Liver (tissue), 8 donors: ENCODE measurements at regions not wholly inside any gene's neighbourhood (a gene's known extent, or its start where the extent isn't known, plus 50 kb on each side); places are given as distances from the start of the nearest gene placed in this dataset.

ENCODE experiments used
- DNase-seq: peaks from one replicate; pipeline ENCODE4 v3.0.0-alpha.2; 2017; ENCODE audit warnings: low spot score
- H3K27ac ChIP-seq, 2 donors: one replicate each; pipeline ENCODE4 v1.7.0; 2013; ENCODE audit warnings: inconsistent platforms in 2 of 2, low read length in 2 of 2, control low read depth in 1 of 2, low read depth in 1 of 2, mild to moderate bottlenecking in 1 of 2
- H3K27me3 ChIP-seq, 4 donors: one replicate each; pipeline versions ENCODE4 v1.6.1 to v1.7.0; 2013; ENCODE audit warnings: low read length in 3 of 4, inconsistent platforms in 1 of 4, mild to moderate bottlenecking in 1 of 4, moderate library complexity in 1 of 4; ENCODE audit not compliant: control insufficient read depth in 4 of 4, insufficient read depth in 4 of 4
- H3K36me3 ChIP-seq, 4 donors: one replicate each; pipeline versions ENCODE4 v1.6.1 to v1.7.0; 2013; ENCODE audit warnings: low read length in 3 of 4, mild to moderate bottlenecking in 3 of 4, low read depth in 1 of 4, moderate library complexity in 1 of 4; ENCODE audit not compliant: control insufficient read depth in 4 of 4, insufficient read depth in 3 of 4
- H3K4me1 ChIP-seq, 4 donors: one replicate each; pipeline versions ENCODE4 v1.6.1 to v1.7.0; 2013; ENCODE audit warnings: low read length in 3 of 4, mild to moderate bottlenecking in 3 of 4, moderate library complexity in 1 of 4; ENCODE audit not compliant: control insufficient read depth in 4 of 4, insufficient read depth in 4 of 4
- H3K4me3 ChIP-seq, 3 donors: one replicate each; pipeline versions ENCODE4 v1.6.1 to v1.7.0; 2013; ENCODE audit warnings: low read length in 3 of 3, control low read depth in 1 of 3, low read depth in 1 of 3, mild to moderate bottlenecking in 1 of 3
- H3K9ac ChIP-seq, 2 donors: one replicate each; pipeline ENCODE4 v1.7.0; 2013; ENCODE audit warnings: low read length in 2 of 2, mild to moderate bottlenecking in 2 of 2, moderate library complexity in 2 of 2, control low read depth in 1 of 2, low read depth in 1 of 2
- H3K9me3 ChIP-seq, 4 donors: one replicate each; pipeline versions ENCODE4 v1.6.1 to v1.7.0; 2013; ENCODE audit warnings: low read length in 3 of 4; ENCODE audit not compliant: control insufficient read depth in 4 of 4
- EGR1 ChIP-seq, 2 donors: IDR thresholded peaks; 2 replicates each; pipeline ENCODE4 v1.6.1; 2016 to 2018; ENCODE audit warnings: antibody characterized with exemption in 2 of 2, low read depth in 2 of 2
- FOXA2 ChIP-seq: IDR thresholded peaks from 2 replicates; pipeline ENCODE4 v1.6.1; 2016; ENCODE audit warnings: antibody characterized with exemption
- HNF4A ChIP-seq, 2 donors: conservative IDR thresholded peaks; 2 replicates each; pipeline ENCODE4 v1.6.1; 2016; ENCODE audit warnings: antibody characterized with exemption in 2 of 2, mild to moderate bottlenecking in 2 of 2
- HNF4G ChIP-seq: IDR thresholded peaks from 2 replicates; pipeline ENCODE4 v1.6.1; 2016; ENCODE audit warnings: antibody characterized with exemption
- JUND ChIP-seq, 2 donors: IDR thresholded peaks; 2 replicates each; pipeline ENCODE4 v1.6.1; 2016; ENCODE audit warnings: antibody characterized with exemption in 2 of 2
- NR2F2 ChIP-seq: IDR thresholded peaks from 2 replicates; pipeline ENCODE4 v1.6.1; 2016; ENCODE audit warnings: antibody characterized with exemption
- RAD21 ChIP-seq, 2 donors: IDR thresholded peaks; 2 replicates each; pipeline ENCODE4 v1.6.1; 2016; ENCODE audit warnings: antibody characterized with exemption in 2 of 2, mild to moderate bottlenecking in 2 of 2
- RXRA ChIP-seq, 2 donors: IDR thresholded peaks; 2 replicates each; pipeline ENCODE4 v1.6.1; 2017 to 2018; ENCODE audit warnings: antibody characterized with exemption in 2 of 2, mild to moderate bottlenecking in 1 of 2
- SP1 ChIP-seq: IDR thresholded peaks from 2 replicates; pipeline ENCODE4 v1.6.1; 2018; ENCODE audit warnings: antibody characterized with exemption, mild to moderate bottlenecking
- TAF1 ChIP-seq: conservative IDR thresholded peaks from 2 replicates; pipeline ENCODE4 v1.6.1; 2016; ENCODE audit warnings: antibody characterized with exemption, mild to moderate bottlenecking
- YY1 ChIP-seq: IDR thresholded peaks from 2 replicates; pipeline ENCODE4 v1.6.1; 2016; ENCODE audit warnings: antibody characterized with exemption, mild to moderate bottlenecking
- WGBS: extraction: QIAGEN DNeasy Blood & Tissue Kit; methylation state at CpG from one replicate; pipeline ENCODE4 v1.1.7; 2013; 5-methylcytosine and 5-hydroxymethylcytosine counted together
- TF ChIP-seq, protein P1 (sequence below): fragments of 150-350 bp; IDR thresholded peaks from 2 replicates; pipeline ENCODE4 v1.5.1; 2017; ENCODE audit warnings: improper control_type of control experiment, low read depth, low read length; ENCODE audit not compliant: missing input control
- TF ChIP-seq, protein P2 (sequence below): IDR thresholded peaks from 2 replicates; pipeline ENCODE4 v1.6.1; 2016; ENCODE audit warnings: antibody characterized with exemption
- TF ChIP-seq, protein P3 (sequence below): IDR thresholded peaks from 2 replicates; pipeline ENCODE4 v1.6.1; 2016; ENCODE audit warnings: antibody characterized with exemption
- TF ChIP-seq, protein P4 (sequence below): IDR thresholded peaks from 2 replicates; pipeline ENCODE4 v1.6.1; 2016; ENCODE audit warnings: antibody characterized with exemption, mild to moderate bottlenecking
- donor health status: healthy.
- donor health status: healthy.
- donor health status: healthy.
- donor health status: healthy.
- donor health status: healthy.

DNA sequence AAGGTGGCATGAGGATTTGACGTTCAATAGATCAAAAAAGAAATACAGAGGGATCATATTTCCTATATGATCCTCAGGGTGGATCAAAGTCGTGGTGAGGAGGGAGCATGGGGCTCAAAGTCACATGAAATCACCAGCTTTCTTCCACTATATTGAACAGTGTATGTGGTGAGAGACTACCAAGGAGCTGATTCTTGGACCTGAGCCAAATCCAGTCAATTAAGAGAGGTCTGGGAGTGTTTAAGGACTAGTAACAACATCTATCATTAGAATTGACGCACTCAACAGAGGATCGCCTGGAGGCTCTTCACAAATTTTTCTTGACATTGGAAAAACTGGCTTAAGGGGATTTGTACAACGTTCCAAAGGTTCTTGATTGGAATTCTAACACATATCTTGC lies 267.7 kb upstream of the PROX1 start:
- Histone ChIP-seq H3K4me3 (no peak overlapping the region), H3K27ac (no peak overlapping the region), H3K36me3 (no peaks in the 10 kb centered on the region), H3K9ac (no peak overlapping the region), H3K9me3 (no peaks in the 10 kb centered on the region), H3K27me3 (no peaks in the 10 kb centered on the region), H3K4me1 (peaks cover 0 to 4% (median 0%) of the 10 kb centered on the region in 4 donors)
- DNase-seq: no peak
- WGBS: 90% methylated on average over 5 of the region's 5 CpGs
- no peak for TF ChIP-seq HNF4A (conservative IDR thresholded peaks at IDR 0.05)
- TF ChIP-seq TAF1: no peak
- no peak for TF ChIP-seq FOXA2
- no peak for TF ChIP-seq HNF4G
- TF ChIP-seq, protein P1, sequence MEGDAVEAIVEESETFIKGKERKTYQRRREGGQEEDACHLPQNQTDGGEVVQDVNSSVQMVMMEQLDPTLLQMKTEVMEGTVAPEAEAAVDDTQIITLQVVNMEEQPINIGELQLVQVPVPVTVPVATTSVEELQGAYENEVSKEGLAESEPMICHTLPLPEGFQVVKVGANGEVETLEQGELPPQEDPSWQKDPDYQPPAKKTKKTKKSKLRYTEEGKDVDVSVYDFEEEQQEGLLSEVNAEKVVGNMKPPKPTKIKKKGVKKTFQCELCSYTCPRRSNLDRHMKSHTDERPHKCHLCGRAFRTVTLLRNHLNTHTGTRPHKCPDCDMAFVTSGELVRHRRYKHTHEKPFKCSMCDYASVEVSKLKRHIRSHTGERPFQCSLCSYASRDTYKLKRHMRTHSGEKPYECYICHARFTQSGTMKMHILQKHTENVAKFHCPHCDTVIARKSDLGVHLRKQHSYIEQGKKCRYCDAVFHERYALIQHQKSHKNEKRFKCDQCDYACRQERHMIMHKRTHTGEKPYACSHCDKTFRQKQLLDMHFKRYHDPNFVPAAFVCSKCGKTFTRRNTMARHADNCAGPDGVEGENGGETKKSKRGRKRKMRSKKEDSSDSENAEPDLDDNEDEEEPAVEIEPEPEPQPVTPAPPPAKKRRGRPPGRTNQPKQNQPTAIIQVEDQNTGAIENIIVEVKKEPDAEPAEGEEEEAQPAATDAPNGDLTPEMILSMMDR: no peak
- TF ChIP-seq YY1: no peak
- TF ChIP-seq RXRA (IDR thresholded peaks at IDR 0.05): no peak

DNA sequence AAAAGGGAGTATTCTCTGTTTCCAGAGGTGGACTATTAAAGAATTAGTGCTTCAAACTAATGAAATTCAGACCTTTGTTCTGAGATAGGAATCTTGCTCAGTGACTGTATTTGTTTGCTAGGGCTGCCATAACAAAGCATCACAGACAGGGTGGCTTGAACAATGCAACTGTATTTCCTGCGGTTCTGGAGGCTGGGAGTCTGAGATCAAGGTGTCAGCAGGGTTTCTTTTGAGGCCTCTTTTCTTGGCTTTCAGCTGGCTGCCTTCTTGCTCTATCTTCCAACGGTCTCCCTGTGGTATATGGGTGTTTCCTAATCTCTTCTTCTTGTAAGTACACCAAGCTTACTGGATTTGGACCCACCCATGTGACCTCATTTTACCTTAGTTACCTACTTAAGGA lies 264.6 kb upstream of the PROX1 start:
- no peak for DNase-seq
- no peak overlapping the region for H3K27ac ChIP-seq
- H3K4me3 ChIP-seq: no peak overlapping the region
- H3K36me3 ChIP-seq: no peaks in the 10 kb centered on the region
- 86% methylated on average over 2 of the region's 2 CpGs for WGBS
- TF ChIP-seq FOXA2 (no peak), JUND (IDR thresholded peaks at IDR 0.05) (no peak), RXRA (IDR thresholded peaks at IDR 0.05) (no peak), SP1 (no peak), HNF4A (conservative IDR thresholded peaks at IDR 0.05) (no peak), RAD21 (IDR thresholded peaks at IDR 0.05) (no peak), EGR1 (IDR thresholded peaks at IDR 0.05; ENCODE audit: low read depth in 2 of 2) (no peak), NR2F2 (no peak), HNF4G (no peak)
- TF ChIP-seq, protein P2, sequence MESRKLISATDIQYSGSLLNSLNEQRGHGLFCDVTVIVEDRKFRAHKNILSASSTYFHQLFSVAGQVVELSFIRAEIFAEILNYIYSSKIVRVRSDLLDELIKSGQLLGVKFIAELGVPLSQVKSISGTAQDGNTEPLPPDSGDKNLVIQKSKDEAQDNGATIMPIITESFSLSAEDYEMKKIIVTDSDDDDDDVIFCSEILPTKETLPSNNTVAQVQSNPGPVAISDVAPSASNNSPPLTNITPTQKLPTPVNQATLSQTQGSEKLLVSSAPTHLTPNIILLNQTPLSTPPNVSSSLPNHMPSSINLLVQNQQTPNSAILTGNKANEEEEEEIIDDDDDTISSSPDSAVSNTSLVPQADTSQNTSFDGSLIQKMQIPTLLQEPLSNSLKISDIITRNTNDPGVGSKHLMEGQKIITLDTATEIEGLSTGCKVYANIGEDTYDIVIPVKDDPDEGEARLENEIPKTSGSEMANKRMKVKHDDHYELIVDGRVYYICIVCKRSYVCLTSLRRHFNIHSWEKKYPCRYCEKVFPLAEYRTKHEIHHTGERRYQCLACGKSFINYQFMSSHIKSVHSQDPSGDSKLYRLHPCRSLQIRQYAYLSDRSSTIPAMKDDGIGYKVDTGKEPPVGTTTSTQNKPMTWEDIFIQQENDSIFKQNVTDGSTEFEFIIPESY: no peak
- TF ChIP-seq, protein P3, sequence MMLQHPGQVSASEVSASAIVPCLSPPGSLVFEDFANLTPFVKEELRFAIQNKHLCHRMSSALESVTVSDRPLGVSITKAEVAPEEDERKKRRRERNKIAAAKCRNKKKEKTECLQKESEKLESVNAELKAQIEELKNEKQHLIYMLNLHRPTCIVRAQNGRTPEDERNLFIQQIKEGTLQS: no peak
- TF ChIP-seq, protein P4, sequence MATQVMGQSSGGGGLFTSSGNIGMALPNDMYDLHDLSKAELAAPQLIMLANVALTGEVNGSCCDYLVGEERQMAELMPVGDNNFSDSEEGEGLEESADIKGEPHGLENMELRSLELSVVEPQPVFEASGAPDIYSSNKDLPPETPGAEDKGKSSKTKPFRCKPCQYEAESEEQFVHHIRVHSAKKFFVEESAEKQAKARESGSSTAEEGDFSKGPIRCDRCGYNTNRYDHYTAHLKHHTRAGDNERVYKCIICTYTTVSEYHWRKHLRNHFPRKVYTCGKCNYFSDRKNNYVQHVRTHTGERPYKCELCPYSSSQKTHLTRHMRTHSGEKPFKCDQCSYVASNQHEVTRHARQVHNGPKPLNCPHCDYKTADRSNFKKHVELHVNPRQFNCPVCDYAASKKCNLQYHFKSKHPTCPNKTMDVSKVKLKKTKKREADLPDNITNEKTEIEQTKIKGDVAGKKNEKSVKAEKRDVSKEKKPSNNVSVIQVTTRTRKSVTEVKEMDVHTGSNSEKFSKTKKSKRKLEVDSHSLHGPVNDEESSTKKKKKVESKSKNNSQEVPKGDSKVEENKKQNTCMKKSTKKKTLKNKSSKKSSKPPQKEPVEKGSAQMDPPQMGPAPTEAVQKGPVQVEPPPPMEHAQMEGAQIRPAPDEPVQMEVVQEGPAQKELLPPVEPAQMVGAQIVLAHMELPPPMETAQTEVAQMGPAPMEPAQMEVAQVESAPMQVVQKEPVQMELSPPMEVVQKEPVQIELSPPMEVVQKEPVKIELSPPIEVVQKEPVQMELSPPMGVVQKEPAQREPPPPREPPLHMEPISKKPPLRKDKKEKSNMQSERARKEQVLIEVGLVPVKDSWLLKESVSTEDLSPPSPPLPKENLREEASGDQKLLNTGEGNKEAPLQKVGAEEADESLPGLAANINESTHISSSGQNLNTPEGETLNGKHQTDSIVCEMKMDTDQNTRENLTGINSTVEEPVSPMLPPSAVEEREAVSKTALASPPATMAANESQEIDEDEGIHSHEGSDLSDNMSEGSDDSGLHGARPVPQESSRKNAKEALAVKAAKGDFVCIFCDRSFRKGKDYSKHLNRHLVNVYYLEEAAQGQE: no peak
- TF ChIP-seq, protein P1: no peak
- H3K9me3 ChIP-seq: no peaks in the 10 kb centered on the region
- H3K27me3 ChIP-seq: no peaks in the 10 kb centered on the region
- H3K4me1 ChIP-seq: peaks cover 0 to 10% (median 5%) of the 10 kb centered on the region in 4 donors
- no peak overlapping the region for H3K9ac ChIP-seq
